ENCODE measurements at regions not wholly inside any gene's neighbourhood (a gene's known extent, or its start where the extent isn't known, plus 50 kb on each side); places are given as distances from the start of the nearest gene placed in this dataset.

- DNase-seq (ENCODE audit: low read depth) = peak; percentile 93
Measured at GRCh38 chr11:95512177-95512576, 277.4 kb downstream of the FAM76B start.

GRCh38 chr11:95508219-95508890 is 277.4 kb upstream of the SESN3 start:
- DNase-seq (ENCODE audit: low read depth) = no peak

- DNase-seq (ENCODE audit: low read depth) = no peak
Measured at GRCh38 chr11:95507794-95508193, 276.8 kb upstream of the SESN3 start.

- no peak for DNase-seq (ENCODE audit: low read depth)
Measured at GRCh38 chr11:95506777-95507176, 275.8 kb upstream of the SESN3 start.

- no peak for DNase-seq (ENCODE audit: low read depth)
Measured at GRCh38 chr11:95505927-95506426, 275.0 kb upstream of the SESN3 start.

- peak; percentile 71 for DNase-seq (ENCODE audit: low read depth)
Measured at GRCh38 chr11:95503047-95503446, 272.0 kb upstream of the SESN3 start.

GRCh38 chr11:95502522-95502921 is 271.5 kb upstream of the SESN3 start:
- no peak for DNase-seq (ENCODE audit: low read depth)

GRCh38 chr11:95501761-95502266 is 270.8 kb upstream of the SESN3 start:
- DNase-seq (ENCODE audit: low read depth) = no peak

- no peak for DNase-seq (ENCODE audit: low read depth)
Measured at GRCh38 chr11:95500466-95500865, 269.5 kb upstream of the SESN3 start.

GRCh38 chr11:95499516-95500135 is 268.6 kb upstream of the SESN3 start:
- DNase-seq (ENCODE audit: low read depth) = no peak

GRCh38 chr11:95498722-95499425 is 267.9 kb upstream of the SESN3 start:
- DNase-seq (ENCODE audit: low read depth) = no peak

- DNase-seq (ENCODE audit: low read depth) = no peak
Measured at GRCh38 chr11:95496901-95497300, 265.9 kb upstream of the SESN3 start.

GRCh38 chr11:95495706-95496105 is 264.7 kb upstream of the SESN3 start:
- no peak for DNase-seq (ENCODE audit: low read depth)

GRCh38 chr11:95494856-95495255 is 263.9 kb upstream of the SESN3 start:
- DNase-seq (ENCODE audit: low read depth) = no peak

- DNase-seq (ENCODE audit: low read depth) = no peak
Measured at GRCh38 chr11:95494167-95494566, 263.2 kb upstream of the SESN3 start.

- no peak for DNase-seq (ENCODE audit: low read depth)
Measured at GRCh38 chr11:95490625-95491024, 259.6 kb upstream of the SESN3 start.

- no peak for DNase-seq (ENCODE audit: low read depth)
Measured at GRCh38 chr11:95487938-95488337, 256.9 kb upstream of the SESN3 start.

GRCh38 chr11:95487391-95487790 is 256.4 kb upstream of the SESN3 start:
- DNase-seq (ENCODE audit: low read depth) = no peak

- DNase-seq (ENCODE audit: low read depth) = no peak
Measured at GRCh38 chr11:95486979-95487378, 256.0 kb upstream of the SESN3 start.

GRCh38 chr11:95486466-95486865 is 255.5 kb upstream of the SESN3 start:
- no peak for DNase-seq (ENCODE audit: low read depth)

GRCh38 chr11:95485115-95485900 is 254.3 kb upstream of the SESN3 start:
- DNase-seq (ENCODE audit: low read depth) = no peak

- no peak for DNase-seq (ENCODE audit: low read depth)
Measured at GRCh38 chr11:95483339-95483738, 252.3 kb upstream of the SESN3 start.

Measured in fibroblast of the conjunctiva (primary cell).